ENCODE measurements at regions not wholly inside any gene's neighbourhood (a gene's known extent, or its start where the extent isn't known, plus 50 kb on each side); places are given as distances from the start of the nearest gene placed in this dataset.

DNA sequence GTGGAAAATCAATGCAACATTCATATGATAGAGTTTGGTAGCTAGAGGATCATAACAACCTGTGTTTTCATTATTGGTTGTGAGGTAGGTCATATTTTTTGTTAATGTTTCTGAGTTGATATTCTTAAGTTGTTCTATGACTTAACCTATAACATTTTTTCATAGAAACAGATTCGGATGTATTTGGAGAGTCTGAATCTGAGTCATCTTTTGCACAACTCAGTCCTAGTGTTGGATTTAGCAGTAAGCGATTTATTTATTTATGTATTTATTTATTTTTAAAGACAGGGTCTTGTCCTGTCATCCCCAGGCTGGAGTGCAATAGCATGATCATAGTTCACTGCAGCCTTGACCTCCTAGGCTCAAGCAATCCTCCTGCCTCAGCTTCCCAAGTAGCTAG, 292.8 kb upstream of the ZNF717 start:
- DNase-seq = no peak

- no peak for DNase-seq
Measured at GRCh38 chr3:76083992-76084391, 298.6 kb upstream of the ZNF717 start.

GRCh38 chr3:76096036-76096435, 310.7 kb upstream of the ZNF717 start:
- DNase-seq = no peak

- DNase-seq = no peak
Measured at GRCh38 chr3:76096836-76097588, 311.7 kb upstream of the ZNF717 start.

GRCh38 chr3:76097589-76097969, 312.2 kb upstream of the ZNF717 start:
- no peak for DNase-seq

- DNase-seq = no peak
Measured at GRCh38 chr3:76099956-76100355, 314.6 kb upstream of the ZNF717 start.

GRCh38 chr3:76107935-76108570, 322.7 kb upstream of the ZNF717 start:
- DNase-seq = no peak

- DNase-seq = no peak
Measured at GRCh38 chr3:76111808-76112207, 326.5 kb upstream of the ZNF717 start.

- no peak for DNase-seq
Measured at GRCh38 chr3:76122007-76122406, 336.7 kb upstream of the ZNF717 start.

DNA sequence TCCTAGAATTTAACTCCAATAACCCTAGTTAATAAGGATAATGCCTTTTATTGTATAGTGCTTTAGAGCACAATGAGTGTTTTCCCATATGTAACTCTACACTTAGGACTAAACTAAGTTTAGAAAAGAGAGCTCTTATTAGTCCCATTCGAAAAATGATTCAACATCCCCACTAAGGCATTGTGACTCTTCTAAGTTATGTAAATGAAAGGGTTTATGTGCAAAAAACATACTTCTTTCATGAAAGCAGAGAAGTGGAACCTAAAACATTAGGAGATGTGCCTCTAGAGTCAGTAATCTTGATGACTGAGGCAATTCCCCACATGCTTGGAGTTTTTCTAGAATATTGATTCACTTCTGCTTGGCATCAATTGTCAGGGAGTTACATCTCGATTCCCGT, 344.1 kb upstream of the ZNF717 start:
- DNase-seq = no peak

GRCh38 chr3:76131396-76132153, 346.2 kb upstream of the ZNF717 start:
- DNase-seq = no peak

GRCh38 chr3:76132154-76132470, 346.8 kb upstream of the ZNF717 start:
- DNase-seq = no peak

DNA sequence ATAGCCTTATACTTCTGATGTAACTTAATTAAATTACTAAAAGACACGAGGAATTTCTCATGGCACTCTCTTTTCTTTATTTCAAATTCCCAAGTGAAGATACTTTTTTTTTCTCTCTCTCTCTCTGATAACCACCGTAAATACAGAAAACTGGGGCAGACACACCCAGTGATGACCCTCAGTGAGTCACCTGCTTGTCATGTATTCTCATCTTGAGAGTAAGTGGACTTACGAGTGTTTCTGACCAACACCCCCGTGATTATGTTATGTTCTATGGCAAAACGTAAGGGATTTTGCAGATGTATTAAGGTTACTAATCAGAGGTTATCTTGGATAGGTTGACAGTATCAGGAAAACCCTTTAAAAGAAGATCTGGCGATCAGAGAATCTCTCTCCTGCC, 348.8 kb upstream of the ZNF717 start:
- DNase-seq = no peak

- DNase-seq = no peak
Measured at GRCh38 chr3:76138921-76139320, 353.6 kb upstream of the ZNF717 start.

GRCh38 chr3:76147846-76148245, 362.5 kb upstream of the ZNF717 start:
- no peak for DNase-seq

DNA sequence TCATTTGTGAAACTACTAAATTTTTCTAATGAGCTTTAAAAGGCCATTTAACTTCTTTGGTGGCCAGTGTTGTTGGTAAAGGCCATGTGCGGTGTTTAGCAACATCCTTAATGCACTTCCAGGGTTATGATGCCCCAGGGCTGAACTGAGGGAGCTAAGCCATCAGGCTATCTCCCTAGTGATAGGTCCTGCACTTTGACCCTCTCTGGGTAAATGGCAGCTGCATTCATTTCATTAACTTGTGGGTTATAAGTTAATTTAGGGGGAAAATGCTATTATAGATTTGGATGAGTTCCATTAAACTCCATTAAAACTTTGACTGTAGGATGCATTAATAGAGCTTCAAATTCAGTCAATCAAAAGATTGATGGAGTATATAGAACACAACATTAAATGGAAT, 366.7 kb upstream of the ZNF717 start:
- DNase-seq = no peak

GRCh38 chr3:76161856-76162255, 376.5 kb upstream of the ZNF717 start:
- no peak for DNase-seq

DNA sequence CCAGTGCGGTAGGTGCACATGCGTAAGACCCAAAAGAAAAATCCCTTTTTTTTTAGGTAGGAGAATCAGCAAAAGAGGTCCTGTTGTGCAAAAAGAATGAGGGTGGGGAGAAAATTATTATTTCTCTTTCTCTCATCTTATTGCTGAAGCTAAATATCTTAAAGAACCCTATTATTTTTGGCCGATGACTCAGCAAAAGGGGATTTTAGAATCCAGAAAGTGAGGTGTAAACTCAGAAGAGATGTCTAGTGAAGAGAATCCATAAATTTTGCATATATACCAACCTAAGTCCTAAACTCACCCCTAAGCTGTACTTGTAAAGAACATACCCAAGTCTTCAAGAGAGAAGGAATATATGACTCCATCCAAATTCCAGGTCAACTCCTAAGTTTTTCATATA, 386.3 kb upstream of the ZNF717 start:
- DNase-seq = no peak

DNA sequence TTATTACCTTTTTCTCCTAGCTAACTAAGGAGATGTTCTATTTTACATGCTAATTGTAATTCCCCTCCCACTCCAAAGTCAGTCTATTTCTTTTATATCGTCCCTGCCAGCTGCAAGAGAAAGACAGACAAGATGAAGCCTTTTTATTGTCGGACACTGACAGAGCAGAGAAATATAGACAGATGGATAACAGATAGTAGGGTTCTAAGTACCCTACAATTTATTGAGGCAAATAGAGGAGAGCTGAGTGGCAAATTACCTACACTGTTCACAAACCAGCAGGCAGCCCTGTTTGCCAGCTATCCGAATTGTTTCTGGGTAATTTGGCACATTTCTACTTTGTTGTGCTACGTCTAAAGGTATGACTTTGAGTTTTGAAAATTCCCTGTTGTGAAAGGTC, 392.3 kb upstream of the ZNF717 start:
- DNase-seq = no peak

GRCh38 chr3:76178412-76178811, 393.1 kb upstream of the ZNF717 start:
- no peak for DNase-seq

DNA sequence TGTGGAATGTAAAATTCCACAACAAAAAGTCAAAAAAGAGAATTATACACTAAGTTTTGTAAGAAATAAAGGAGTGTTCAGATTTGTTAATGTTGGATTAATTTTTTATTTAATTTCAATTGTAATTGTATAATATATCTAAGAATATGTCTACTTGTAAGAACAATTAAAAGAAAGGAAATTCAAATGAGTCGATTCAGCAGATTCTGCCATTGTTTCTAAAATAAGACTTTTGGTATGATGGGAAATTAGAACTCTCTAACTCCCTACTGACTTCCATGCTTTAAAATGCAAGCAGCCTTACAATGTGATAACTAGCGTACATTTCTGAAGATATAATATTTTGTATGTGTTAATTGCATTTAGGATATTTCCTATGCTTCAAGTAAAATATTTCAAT, 395.9 kb upstream of the ZNF717 start:
- no peak for DNase-seq

- DNase-seq = no peak
Measured at GRCh38 chr3:76198086-76198485, 412.7 kb upstream of the ZNF717 start.

DNA sequence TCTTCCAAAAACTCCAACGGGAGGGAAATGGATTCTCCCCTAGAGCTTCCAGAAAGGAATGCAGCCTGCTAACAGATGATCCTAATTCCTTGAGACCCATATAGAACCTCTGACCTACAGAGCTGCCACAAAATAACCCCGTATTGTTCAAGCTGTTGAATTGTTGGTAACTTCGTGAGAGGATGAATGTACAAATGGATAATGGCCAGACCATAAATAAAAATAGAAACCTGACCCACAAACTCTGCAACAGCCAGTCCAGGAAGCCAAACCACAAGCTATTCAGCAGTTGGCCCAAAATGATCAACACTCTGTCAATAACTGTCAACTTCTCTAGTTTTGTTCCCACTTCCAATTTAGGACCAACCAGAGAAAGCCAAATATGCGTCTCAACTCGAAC, 414.0 kb upstream of the ZNF717 start:
- DNase-seq = no peak

- no peak for DNase-seq
Measured at GRCh38 chr3:76203578-76203977, 418.2 kb upstream of the ZNF717 start.

All from NCI-H1105 (cell line).